ENCODE measurements at regions not wholly inside any gene's neighbourhood (a gene's known extent, or its start where the extent isn't known, plus 50 kb on each side); places are given as distances from the start of the nearest gene placed in this dataset.
"Not testable (repeated sequence)": the region's sequence is repeated elsewhere in the genome, so short reads cannot be mapped to it uniquely, and the experiment has no call there.

DNA sequence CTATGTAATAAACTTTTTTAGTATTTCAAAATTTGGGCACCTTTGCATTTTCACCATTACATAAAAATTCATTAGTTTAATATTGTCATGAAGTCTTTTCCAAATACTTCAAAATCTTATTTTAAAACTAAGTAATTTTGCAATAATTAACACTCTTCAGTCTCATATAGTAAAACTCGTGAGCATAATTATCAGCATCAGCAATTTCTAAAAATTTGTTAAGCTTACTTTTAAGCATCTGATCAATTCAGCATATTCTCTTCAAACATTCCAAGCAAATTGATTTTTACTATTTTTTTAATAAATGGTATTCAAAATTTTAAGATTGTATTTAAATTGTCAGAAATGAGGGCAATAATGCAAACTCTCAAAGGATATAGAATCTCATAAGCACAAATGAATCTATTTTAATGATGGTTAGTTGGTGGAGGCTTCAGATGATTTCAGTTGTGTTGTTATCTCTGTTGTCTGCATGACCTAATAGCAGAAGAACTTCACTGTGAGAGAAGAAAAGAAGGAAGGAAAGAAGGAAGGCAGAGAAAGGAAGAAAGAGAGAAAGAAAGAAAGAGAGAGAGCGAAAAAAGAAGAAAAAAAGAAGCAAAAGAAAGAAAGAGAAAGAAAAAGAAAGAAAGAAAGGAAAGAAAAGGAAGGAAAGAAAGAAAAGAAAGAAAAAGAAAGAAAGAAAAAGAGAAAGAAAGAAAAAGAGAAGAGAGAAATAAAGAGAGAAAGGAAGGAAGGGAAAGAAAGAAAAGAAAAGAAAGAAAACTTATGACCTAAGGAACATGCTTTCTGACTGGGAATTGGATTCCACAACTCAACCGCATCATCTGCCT lies 860.5 kb downstream of the NCAM2 start:
- DNase-seq, result no peak

DNA sequence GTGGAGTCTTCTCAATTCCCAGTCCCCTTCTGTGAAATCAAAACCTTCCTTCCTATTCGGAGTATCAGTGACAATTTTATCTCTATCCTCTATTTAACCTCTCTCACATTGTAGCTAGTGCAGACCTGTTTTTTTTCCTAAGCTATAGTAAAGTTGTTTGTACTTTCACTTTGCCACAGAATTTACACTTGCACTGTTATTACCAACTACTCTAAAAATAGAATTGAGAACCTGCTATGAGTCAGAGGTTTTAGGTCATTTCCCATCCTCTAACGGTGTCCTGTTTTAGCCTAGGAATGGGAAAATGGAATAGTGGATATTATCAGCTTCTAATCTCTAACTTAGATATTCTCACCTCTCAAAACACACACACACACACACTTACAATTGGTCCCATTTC lies 862.7 kb downstream of the NCAM2 start:
- DNase-seq, result peak in 2 of 3 donors; percentile 3 to 10

DNA sequence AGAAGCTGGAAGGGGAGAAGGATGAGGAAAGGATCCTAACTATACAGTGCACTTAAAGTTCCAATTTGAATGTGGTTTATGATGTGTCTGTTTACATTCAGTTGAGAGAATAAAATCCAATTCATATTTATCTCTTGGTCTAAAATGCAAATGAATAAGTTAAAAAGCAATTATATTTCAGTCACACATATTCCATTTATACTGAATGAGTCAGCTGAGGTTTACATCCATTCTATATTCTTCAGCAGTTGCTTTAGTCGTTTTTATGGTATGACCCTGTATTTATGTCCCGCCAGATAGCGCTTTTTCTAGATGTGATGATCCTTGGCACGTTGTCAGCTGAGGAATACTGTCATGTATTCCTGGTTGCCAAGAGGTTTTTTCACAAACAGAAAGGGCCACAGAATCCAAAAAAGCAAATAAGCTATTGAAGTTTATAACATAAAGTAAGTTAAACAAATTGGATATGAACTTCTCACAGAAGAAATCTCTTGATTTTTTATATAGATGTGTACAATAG lies 866.2 kb downstream of the NCAM2 start:
- DNase-seq, result peak; percentile 23 to 42 (median 29)

DNA sequence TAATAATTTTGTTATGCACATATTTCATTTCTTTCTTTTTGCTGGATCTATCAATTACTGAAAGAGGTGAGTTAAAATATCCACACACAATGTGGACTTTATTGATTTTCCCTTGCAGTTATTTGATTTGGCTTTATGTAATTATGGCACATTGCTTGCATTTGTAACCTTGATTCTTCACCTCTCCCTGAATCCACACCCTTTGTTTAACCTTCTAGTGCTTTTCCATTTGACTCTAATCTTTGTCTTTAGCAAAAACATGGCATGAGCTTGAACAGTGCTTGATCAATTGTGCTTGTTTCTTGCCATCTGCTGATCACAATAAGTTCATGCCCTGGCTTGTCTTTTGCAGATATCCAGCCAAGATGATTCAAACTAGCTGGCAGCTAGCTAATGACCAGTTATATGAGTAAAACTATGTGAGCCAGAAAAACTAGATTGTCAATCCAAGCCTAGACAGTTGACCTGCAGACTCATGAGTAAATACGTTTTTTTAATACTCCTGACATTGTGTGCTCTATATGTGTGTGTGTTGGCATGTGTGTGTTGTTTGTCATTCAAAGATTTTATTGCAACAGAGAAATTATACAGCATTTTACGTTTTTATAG lies 899.2 kb downstream of the NCAM2 start:
- DNase-seq, result no peak

DNA sequence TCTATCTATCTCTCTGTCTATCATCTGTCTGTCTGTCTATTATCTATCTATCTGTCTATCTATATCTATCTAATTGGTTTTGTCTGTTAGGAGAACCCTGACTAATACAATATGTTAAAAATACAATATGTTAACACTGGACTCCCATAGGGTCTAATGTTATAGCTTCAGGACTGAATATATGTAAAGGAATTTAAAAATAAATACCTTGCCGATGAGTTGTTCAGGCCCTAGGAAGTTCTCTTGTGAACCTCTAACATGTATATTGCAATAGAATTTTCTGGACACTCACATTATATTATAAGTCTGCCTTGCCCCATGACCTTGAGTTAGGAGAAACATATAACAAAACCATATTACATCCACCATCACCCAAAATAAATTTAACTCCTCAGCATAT lies 900.6 kb downstream of the NCAM2 start:
- DNase-seq, result no peak

DNA sequence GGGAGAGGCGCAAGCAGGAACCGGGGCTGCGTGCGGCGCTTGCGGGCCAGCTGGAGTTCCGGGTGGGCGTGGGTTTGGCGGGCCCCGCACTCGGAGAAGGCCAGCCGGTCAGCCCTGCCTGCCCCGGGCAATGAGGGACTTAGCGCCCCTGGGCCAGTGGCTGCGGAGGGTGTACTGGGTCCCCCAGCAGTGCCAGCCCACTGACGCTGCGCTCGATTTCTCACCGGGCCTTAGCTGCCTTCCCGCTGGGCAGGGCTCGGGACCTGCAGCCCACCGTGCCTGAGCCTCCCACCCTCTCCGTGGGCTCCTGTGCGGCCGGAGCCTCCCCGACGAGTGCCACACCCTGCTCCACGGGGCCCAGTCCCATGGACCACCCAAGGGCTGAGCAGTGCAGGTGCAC lies 904.2 kb downstream of the NCAM2 start:
- DNase-seq, result not testable (repeated sequence)

DNA sequence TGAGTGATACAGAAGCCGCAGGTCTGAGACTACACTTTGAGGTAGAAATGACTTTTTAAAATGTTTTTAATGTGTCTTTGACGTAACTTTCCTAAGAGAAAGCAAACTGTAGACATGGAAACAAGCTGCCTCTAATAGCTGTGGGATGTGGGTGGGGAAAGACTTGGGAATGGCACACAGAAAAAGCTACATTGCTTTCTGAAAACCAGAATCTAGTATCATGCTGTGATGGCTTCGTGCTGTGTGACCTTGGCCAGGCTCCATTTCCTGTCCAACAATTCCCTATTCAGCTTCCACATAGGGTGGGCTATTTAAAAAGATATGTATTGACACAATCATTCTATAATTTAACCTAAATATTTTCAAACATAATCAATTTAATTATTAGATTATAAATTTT lies 909.1 kb downstream of the NCAM2 start:
- no peak for DNase-seq

DNA sequence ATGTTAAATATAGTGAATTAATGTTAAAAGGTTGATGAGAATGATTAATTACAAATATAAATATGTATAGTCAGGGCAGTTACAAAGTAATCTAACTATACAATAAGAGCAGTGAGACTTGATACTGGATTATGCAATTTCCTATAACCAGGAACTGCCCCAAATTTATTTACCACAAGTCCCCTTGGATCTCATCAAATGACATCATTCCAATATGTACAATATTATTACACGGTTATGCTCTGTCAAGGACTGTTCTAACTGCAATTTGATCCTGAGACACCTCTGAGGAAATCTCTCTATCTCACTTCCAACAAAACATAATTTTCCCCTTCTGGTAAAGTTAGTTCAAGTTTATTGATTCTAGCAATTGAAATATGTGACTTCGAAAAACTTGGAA lies 917.6 kb downstream of the NCAM2 start:
- peak in 2 of 3 donors; percentile 34 to 61 for DNase-seq

DNA sequence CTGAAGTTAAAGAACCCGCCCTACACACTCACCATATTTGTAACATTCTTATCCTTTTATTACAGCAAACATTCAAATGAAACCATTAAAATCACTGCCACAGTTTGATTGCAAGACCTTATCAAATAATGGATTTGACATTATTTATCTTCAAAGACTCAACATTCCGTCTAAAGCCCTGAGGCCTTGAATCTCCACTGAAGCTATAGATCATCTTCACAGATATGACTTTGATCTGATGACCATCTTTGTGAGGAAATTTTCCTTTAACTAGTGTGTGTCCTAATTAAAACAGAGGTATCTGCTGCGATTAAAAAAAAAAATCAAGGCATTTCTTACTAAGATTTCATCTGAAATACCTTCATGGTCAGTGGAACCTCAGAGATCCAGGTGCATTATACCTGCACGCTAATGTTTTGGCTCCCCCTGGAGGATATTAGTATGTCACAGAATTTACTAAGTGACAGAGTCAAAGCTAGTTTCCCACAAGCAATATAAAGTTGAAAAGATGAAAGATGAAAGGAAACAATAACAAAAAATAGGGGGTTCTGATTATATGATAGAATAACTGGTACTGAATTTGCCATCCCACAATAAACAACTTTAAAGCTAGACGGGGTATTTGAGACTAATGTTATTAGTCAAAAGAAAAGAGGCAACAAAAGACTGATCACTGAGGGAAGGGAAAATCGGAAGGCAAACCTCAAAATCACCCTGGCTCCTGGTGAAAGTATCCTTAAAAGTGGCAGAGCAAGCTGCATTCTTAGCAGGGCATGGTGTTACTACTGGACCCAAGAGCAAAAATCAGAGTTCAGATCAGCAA lies 923.4 kb downstream of the NCAM2 start:
- no peak for DNase-seq

DNA sequence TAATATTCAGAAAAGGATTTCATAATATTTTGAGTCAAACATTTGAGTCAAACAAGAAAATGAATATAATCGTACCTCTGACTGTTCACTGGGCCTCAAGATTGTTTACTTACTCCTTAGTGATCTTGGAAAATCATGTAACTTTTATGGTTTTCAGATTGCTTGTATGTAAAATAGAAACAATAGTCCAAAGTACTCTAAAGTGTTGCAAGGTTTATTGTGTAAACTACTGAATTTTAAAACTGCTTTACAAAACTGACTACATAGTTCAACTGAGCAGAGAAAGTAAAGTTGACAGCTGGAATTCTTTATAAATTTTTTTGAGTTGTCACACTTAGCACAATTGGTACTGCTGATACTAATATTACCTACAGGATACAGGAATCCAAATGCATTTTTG lies 931.0 kb downstream of the NCAM2 start:
- no peak for DNase-seq

DNA sequence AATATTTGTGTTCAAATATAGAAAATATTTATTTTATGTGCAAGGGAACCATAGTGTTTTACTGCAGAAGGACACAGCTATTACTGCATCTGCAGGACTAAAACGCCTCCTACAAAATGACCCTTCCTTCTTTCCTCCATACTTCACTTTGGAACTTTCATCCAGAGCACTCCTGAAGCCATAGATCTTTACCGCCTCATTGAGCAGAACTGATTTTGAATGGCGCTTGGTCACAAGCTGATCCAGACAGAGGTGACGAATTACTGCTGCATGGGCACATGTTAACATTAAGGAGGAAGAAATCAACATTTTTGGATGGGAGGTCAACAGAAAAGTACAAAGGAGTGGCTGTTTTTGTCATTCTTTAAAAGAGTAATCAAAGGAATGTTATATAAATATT lies 931.6 kb downstream of the NCAM2 start:
- no peak for DNase-seq

DNA sequence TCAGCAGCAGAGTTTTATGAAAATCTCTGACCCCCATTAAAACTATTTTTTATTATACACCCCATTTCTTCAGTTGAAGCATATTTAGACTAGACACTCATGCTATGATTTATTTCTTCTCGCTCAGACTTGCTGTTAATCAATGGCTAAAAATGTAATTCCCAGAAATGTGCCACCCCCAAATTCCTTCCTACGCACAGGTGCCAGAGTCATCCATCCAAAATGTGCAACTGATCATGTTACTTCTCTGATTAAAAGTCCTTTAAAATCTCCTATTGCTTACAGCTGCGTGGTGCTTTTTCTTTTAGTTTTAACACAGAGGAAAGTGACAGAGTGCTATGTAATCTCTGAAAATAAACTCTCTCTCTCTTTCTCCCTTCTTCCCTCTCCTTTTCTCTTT lies 954.4 kb downstream of the NCAM2 start:
- DNase-seq, result peak in 1 of 3 donors; percentile 7

DNA sequence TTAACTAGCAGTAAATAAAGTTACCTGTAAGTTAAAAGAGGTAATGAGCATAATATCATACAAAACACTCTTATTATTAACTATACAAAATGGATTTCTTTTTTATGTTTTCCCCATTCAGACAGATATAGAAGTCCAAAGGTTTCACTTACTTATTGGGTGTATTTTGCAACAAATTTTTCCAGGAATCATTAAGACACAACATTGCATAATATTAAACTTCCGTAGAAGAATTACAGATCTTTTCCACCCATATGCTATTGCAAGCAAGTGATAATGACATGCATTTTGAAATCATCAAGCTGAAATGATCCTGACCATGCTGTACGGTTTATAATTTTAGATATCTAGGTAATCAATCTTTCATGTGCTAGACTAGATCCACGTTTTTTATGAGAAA lies 957.0 kb downstream of the NCAM2 start:
- DNase-seq, result no peak

DNA sequence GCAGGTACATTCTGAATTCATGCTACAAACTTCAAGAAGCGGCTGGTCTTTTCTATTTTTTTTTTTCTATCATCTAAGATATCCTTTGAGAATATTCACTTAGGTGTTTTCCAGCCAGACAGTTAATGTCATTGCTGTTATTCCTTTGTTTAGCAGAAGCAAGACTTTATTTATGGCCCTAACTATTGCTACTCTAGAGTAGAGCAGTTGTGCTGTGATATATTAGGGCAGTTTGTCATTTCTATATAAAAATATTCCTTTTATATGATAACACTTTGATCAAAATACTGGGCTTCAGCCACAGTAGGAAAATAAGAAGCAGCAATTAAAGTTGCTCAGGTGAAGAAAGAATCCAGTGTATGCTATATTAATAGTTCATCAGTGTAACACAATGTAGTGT lies 959.3 kb downstream of the NCAM2 start:
- no peak for DNase-seq

DNA sequence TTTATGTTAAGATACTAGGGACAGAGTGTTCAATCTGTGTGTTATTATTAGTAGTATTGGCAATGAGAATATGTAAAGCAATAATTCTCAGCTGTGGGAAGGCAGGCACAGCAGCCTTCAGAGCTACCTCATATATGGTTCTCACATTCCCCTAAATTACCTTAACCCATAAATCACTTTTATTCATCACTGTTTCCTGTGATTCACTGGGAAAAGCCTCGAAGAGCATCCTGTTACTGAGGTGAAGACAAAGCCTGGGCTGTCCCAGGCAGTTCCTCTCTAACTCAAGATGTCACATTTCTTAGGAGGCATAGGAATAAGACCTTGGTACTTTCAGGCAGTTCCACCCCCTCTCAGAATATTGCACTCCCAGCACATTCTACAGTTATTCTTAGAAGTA lies 965.7 kb downstream of the NCAM2 start:
- DNase-seq, result no peak

DNA sequence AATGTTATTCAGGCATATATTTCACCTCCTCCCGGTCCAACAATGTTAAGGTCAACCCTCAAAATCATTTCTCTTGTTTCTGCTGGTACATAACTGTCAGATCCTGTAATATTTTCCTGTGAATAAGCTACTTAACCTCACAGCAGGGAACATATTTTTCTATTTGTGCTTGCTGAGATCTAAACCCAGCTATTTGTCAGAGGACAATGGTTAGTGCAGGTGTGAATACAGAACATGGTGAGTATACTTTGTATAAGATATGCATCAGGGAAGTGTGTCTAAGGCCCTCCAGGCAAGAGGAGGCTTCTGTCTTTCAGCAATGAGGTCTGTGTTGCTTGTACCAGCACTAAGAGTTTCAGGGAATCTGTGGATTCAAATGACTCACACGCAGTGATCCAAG lies 970.6 kb downstream of the NCAM2 start:
- DNase-seq, result peak in 1 of 3 donors; percentile 3

DNA sequence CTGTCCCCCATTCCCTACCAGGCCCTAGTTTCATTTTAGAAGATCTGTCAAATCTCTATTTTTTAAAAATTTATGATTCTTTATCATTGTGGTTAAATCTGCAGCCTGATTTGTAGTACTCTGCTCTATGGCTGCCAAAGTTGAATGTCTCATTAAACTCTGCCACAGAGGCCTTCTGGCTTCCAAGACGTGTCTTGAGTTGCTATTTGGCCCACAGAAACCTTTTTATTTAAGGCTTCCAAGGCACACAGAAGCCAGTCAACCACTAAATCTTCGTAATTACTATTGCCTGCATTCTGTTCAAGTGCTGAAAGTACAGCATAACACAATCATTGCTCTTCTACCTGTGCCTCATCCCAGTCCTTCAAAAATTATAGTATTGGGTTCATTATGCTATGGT lies 971.0 kb downstream of the NCAM2 start:
- no peak for DNase-seq

DNA sequence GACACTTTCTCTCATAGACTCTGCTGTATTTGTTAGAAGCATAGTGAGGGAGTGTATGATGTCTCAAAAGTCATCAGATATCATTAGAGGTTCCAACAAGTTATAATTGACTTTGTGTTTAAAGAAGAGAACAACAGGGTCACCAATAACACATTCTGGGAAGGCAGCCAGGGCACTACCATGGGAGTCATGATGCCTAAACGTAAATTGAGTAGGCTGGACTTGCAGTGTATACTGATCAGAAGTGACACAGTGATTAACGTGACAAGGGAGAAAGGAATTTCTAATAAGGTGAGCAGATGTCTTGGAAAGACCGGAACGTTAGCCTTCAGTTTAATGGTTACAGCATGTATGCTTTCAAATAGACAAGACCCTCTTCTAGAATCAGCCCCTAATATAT lies 973.2 kb downstream of the NCAM2 start:
- peak in 2 of 3 donors; percentile 4 to 27 for DNase-seq

DNA sequence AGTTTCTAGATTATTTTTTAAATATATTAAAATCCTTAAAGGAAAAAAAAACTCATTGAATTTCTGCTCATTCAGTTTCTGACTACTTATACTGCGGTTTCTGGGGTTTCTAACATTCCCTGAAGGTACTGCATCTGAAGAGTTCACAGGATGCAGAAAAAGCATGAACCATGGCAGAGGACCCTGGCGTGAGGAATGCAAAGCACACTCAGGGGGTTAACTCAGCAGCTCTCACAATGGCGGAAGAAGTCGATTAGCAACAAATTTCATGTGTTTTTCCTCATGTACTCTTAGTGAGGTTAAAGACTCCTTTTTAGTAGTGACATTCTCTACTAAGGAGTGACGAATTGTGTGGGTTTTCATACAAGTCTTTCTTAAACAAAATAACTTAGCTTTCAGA lies 975.6 kb downstream of the NCAM2 start:
- no peak for DNase-seq

DNA sequence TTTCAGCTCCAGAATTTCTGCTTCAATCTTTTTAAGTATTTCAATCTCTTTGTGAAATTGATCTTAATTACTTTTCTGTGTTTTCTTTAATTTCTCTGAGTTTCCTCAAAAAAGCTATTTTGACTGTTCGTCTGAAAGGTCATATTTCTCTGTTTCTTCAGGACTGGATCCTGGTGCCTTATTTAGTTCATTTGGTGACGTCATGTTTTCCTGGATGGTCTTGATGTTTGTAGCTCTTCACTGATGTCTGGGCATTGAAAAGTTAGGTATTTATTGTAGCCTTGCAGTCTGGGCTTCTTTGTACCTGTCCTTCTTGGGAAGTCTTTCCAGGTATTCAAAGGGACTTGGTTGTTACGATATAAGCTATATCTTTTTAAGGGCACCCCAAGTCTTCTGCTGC lies 998.7 kb downstream of the NCAM2 start:
- DNase-seq, result no peak

DNA sequence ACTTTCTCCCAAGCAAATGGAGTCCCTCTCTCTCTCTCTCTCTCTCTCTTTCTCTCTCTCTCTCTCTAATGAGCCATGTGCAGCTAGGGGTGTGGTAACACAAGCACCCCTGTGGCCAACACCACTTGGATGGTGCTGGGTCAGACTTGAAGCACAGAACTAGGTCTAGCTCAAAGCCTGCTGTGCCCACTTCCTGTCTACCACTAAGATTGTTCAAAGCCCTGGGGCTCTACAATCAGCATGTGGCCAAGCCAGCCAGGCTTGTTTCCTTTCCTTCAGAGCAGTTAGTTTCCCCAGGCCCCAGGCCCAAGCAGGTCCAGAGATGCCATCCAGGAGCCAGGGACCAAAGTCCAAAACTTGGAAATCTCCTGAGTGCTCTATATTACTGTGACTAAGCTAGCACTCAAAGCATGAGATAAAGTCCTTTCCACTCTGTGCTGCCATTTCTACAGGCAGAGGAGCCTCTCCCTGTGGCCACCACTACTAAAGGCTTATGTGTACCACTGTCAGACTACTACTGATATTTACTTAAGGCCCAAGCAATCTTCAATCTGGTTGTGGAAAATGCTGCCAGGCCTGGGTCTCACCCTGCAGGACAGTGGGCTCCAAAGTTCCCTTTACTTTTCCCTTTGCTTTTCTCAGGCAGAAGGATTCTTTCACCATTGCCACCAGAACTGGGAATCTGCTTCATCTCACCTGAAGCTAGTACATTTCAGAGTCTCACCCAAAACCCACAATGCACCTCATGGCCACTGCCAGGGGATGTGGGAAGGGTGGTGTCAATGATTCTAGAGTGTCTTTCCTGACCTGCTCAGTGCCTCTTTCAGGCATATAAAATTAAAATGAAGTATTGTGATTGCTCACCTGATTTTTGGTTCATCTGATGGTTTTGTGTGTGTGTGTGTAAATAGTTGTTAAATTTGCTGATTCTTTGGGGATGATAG lies 999.5 kb downstream of the NCAM2 start:
- no peak for DNase-seq

Measured in muscle of back (tissue), 3 donors.